ENCODE measurements at regions not wholly inside any gene's neighbourhood (a gene's known extent, or its start where the extent isn't known, plus 50 kb on each side); places are given as distances from the start of the nearest gene placed in this dataset.
"Not testable (repeated sequence)": the region's sequence is repeated elsewhere in the genome, so short reads cannot be mapped to it uniquely, and the experiment has no call there.

DNA sequence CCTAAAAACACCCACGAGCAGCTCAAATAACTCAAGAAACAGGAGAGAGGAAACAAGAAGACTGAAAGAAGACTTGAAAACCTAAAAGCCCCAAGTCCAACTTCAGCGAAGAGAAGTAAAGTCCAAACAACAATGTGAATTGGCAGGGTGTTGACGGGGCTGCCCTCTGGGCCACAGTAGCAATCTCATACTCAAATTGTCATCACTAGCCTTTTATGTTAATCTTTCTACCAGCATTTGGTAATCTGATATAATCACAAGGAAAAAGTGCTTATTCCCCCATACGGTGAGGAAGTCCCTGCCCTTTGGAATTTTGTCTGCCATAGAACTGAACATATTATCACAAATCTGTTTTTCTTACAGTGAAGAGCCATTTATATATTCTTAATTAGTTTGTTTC, 51.5 kb upstream of the IFNE start:
- H3K9me3 ChIP-seq (replicated peaks in 1 of 3): no peaks in the 10 kb centered on the region
- WGBS, 4 donors: 39 to 43% (median 41%) methylated on average over 4 of the region's 4 CpGs
- no peaks in the 10 kb centered on the region for H3K36me3 ChIP-seq (replicated peaks in 1 of 2)
- TF ChIP-seq, protein P1, sequence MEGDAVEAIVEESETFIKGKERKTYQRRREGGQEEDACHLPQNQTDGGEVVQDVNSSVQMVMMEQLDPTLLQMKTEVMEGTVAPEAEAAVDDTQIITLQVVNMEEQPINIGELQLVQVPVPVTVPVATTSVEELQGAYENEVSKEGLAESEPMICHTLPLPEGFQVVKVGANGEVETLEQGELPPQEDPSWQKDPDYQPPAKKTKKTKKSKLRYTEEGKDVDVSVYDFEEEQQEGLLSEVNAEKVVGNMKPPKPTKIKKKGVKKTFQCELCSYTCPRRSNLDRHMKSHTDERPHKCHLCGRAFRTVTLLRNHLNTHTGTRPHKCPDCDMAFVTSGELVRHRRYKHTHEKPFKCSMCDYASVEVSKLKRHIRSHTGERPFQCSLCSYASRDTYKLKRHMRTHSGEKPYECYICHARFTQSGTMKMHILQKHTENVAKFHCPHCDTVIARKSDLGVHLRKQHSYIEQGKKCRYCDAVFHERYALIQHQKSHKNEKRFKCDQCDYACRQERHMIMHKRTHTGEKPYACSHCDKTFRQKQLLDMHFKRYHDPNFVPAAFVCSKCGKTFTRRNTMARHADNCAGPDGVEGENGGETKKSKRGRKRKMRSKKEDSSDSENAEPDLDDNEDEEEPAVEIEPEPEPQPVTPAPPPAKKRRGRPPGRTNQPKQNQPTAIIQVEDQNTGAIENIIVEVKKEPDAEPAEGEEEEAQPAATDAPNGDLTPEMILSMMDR (IDR thresholded peaks at IDR 0.05): no peak
- TF ChIP-seq POLR2A (IDR thresholded peaks at IDR 0.05): no peak
- H3K27ac ChIP-seq: no peak overlapping the region
- no peak overlapping the region for H3K4me3 ChIP-seq
- intact Hi-C loops (cut with DNase I): no loop called here
- no peaks in the 10 kb centered on the region for H3K27me3 ChIP-seq
- H3K4me1 ChIP-seq (replicated peaks in 1 of 2): no peaks in the 10 kb centered on the region
- no peak for DNase-seq

GRCh38 chr9:21535396-21535795, 53.3 kb upstream of the IFNE start:
- intact Hi-C loops (cut with DNase I): no loop called here
- Histone ChIP-seq H3K36me3 (replicated peaks in 1 of 2) (no peaks in the 10 kb centered on the region), H3K27ac (no peak overlapping the region), H3K4me3 (no peak overlapping the region), H3K9me3 (replicated peaks in 1 of 3) (no peaks in the 10 kb centered on the region), H3K4me1 (replicated peaks in 1 of 2) (no peaks in the 10 kb centered on the region), H3K27me3 (no peaks in the 10 kb centered on the region)
- no peak for DNase-seq
- TF ChIP-seq, protein P1 (IDR thresholded peaks at IDR 0.05): no peak
- no peak for TF ChIP-seq POLR2A (IDR thresholded peaks at IDR 0.05)
- 67 to 87% (median 75%) methylated on average over 2 of the region's 2 CpGs for WGBS, 4 donors

DNA sequence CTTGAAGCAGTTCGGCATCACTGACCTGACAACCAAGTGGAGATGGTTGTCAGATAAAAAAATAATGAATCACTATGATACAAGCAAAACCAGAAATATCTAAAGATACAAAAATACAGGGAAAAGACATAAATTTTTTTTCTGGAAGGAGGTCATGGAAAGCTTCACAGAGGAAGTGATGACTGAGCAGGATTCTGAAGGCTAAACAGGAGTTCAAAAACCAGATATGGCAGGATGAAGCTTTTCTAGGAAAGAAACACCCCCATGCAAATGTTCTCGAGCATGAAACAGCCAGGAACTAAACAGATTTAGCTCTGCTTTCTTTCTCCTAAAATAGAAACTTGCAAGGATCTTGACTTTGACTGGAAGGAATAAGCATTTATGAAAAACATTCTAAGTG, 60.7 kb upstream of the IFNE start:
- Histone ChIP-seq H3K27me3 (no peaks in the 10 kb centered on the region), H3K27ac (no peak overlapping the region), H3K36me3 (replicated peaks in 1 of 2) (no peaks in the 10 kb centered on the region), H3K9me3 (replicated peaks in 1 of 3) (no peaks in the 10 kb centered on the region), H3K4me3 (no peak overlapping the region), H3K4me1 (replicated peaks in 1 of 2) (no peaks in the 10 kb centered on the region)
- TF ChIP-seq, protein P1 (IDR thresholded peaks at IDR 0.05): no peak
- TF ChIP-seq POLR2A (IDR thresholded peaks at IDR 0.05): no peak
- no peak for DNase-seq
- intact Hi-C loops (cut with DNase I): no loop called here
- 17 to 37% (median 22%) methylated on average over 2 of the region's 2 CpGs for WGBS, 4 donors

DNA sequence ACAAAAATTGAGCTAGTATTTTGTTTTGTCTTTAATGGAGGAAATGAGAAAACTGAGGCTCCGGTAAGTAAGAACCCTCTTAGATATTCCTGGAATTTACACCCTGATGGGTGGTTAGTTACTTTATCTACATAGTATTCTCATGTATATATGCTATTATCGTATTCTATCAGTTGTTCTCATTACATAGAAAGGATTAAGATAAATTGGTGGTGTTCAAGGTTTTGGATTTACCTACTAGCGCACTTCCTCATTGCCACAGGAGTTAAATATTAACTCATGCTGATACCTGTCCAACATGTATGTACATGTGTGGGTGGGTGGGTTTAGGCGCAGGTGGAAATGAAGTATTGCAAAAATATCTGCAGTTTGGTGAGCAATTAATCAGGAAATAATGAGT, 61.1 kb upstream of the IFNE start:
- no peak overlapping the region for H3K27ac ChIP-seq
- no peak for DNase-seq
- H3K4me1 ChIP-seq (replicated peaks in 1 of 2): no peaks in the 10 kb centered on the region
- no peaks in the 10 kb centered on the region for H3K36me3 ChIP-seq (replicated peaks in 1 of 2)
- intact Hi-C loops (cut with DNase I): no loop called here
- TF ChIP-seq, protein P1 (IDR thresholded peaks at IDR 0.05): no peak
- no peak for TF ChIP-seq POLR2A (IDR thresholded peaks at IDR 0.05)
- H3K27me3 ChIP-seq: no peaks in the 10 kb centered on the region
- no peaks in the 10 kb centered on the region for H3K9me3 ChIP-seq (replicated peaks in 1 of 3)
- no peak overlapping the region for H3K4me3 ChIP-seq
- WGBS, 4 donors: 77 to 85% (median 79%) methylated on average over 4 of the region's 4 CpGs

DNA sequence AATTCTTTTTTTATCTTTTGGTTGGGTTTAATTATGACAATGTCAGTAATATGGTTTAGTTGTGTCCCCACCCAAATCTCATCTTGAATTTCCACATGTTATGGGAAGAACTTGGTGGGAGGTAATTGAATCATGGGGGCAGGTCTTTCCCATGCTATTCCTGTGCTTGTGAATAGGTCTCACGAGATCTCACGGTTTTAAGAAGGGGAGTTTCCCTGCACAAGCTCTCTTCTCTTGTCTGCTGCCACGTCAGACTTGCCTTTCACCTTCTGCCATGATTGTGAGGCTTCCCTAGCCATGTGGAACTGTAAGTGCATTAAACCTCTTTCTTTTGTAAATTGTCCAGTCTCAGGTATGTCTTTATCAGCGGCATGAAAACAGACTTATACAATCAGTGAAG, 61.7 kb upstream of the IFNE start:
- H3K27me3 ChIP-seq; H3K4me3 ChIP-seq; H3K36me3 ChIP-seq (replicated peaks in 1 of 2); H3K27ac ChIP-seq; DNase-seq; H3K9me3 ChIP-seq (replicated peaks in 1 of 3); intact Hi-C loops (cut with DNase I); H3K4me1 ChIP-seq (replicated peaks in 1 of 2): not testable (repeated sequence)
- 68 to 86% (median 72%) methylated on average over 4 of the region's 4 CpGs for WGBS, 4 donors

All from adrenal gland (tissue), 9 donors.